ENCODE measurements at regions not wholly inside any gene's neighbourhood (a gene's known extent, or its start where the extent isn't known, plus 50 kb on each side); places are given as distances from the start of the nearest gene placed in this dataset.

DNA sequence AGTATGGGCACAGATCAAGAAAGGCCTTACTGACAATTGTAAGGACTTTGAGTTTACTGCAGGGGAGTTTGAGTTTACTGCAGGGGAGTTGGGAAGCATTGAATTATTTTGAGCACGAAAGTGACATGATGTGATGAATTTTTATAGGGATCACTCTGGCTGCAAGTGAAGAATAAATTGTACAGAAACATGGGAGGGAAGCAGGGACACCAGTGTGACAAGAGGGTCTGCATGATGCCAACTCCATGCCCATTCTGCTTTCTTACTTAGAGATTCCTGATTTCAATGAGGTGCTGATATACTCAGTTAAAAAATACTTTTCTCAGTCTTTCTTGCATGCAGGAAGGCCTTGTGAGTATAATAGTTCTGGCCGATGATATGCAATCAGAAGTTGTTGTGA is 234.4 kb downstream of the CENPF start:
- H3K4me1 ChIP-seq: no peaks in the 10 kb centered on the region

GRCh38 chr1:214838351-214838750 is 235.4 kb downstream of the CENPF start:
- Histone ChIP-seq H3K27ac (no peak overlapping the region), H3K27me3 (no peaks in the 10 kb centered on the region)
- 65 to 66% methylated on average over 3 of the region's 3 CpGs for WGBS, 2 donors

More for the DNA sequence above, 234.4 kb downstream of the CENPF start:
- TF ChIP-seq POLR2AphosphoS5 (IDR thresholded peaks at IDR 0.05) (no peak), EP300 (IDR thresholded peaks at IDR 0.05) (no peak), POLR2A (IDR thresholded peaks at IDR 0.05) (no peak)
- TF ChIP-seq, protein P1, sequence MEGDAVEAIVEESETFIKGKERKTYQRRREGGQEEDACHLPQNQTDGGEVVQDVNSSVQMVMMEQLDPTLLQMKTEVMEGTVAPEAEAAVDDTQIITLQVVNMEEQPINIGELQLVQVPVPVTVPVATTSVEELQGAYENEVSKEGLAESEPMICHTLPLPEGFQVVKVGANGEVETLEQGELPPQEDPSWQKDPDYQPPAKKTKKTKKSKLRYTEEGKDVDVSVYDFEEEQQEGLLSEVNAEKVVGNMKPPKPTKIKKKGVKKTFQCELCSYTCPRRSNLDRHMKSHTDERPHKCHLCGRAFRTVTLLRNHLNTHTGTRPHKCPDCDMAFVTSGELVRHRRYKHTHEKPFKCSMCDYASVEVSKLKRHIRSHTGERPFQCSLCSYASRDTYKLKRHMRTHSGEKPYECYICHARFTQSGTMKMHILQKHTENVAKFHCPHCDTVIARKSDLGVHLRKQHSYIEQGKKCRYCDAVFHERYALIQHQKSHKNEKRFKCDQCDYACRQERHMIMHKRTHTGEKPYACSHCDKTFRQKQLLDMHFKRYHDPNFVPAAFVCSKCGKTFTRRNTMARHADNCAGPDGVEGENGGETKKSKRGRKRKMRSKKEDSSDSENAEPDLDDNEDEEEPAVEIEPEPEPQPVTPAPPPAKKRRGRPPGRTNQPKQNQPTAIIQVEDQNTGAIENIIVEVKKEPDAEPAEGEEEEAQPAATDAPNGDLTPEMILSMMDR (IDR thresholded peaks at IDR 0.05): no peak
- Histone ChIP-seq H3K9me3 (no peaks in the 10 kb centered on the region), H3K27me3 (no peaks in the 10 kb centered on the region), H3K4me3 (no peak overlapping the region), H3K36me3 (no peaks in the 10 kb centered on the region), H3K27ac (no peak overlapping the region)
- WGBS, 2 donors: 84 to 86% methylated on average over 2 of the region's 2 CpGs
- no peak for ATAC-seq (ENCODE audit: low FRiP score in 2 of 2)
- no peak for DNase-seq

DNA sequence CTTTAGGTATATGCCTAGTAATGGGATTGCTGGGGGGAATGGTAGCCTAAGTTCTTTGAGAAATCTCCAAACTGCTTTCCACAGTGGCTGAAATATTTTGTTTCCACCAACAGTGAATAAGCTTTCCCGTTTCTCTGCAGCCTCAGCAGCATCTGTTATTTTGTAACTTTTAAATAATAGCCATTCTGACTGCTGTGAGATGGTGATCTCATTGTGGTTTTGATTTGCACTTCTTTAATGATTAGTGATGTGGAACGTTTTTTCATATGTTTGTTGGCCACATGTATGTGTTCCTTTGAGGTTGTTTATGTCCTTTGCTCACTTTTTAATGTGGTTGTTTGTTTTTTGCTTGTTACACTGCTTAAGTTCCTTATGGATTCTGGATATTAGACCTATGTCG is 237.4 kb downstream of the CENPF start:
- ATAC-seq (ENCODE audit: low FRiP score in 2 of 2) (no peak), DNase-seq (no peak)
- no peak overlapping the region for H3K27ac ChIP-seq
- H3K4me3 ChIP-seq: no peak overlapping the region
- H3K36me3 ChIP-seq: no peaks in the 10 kb centered on the region
- H3K9me3 ChIP-seq: no peaks in the 10 kb centered on the region
- 60 to 70% methylated on average over 3 of the region's 3 CpGs for WGBS, 2 donors
- TF ChIP-seq POLR2AphosphoS5 (IDR thresholded peaks at IDR 0.05): no peak
- no peak for TF ChIP-seq EP300 (IDR thresholded peaks at IDR 0.05)
- TF ChIP-seq, protein P1 (IDR thresholded peaks at IDR 0.05): no peak
- no peak for TF ChIP-seq POLR2A (IDR thresholded peaks at IDR 0.05)
- H3K27me3 ChIP-seq: no peaks in the 10 kb centered on the region
- no peaks in the 10 kb centered on the region for H3K4me1 ChIP-seq

More at GRCh38 chr1:214838351-214838750, 235.4 kb downstream of the CENPF start:
- Histone ChIP-seq H3K36me3 (no peaks in the 10 kb centered on the region), H3K4me3 (no peak overlapping the region), H3K4me1 (no peaks in the 10 kb centered on the region), H3K9me3 (no peaks in the 10 kb centered on the region)
- TF ChIP-seq POLR2A (IDR thresholded peaks at IDR 0.05) (no peak), EP300 (IDR thresholded peaks at IDR 0.05) (no peak), POLR2AphosphoS5 (IDR thresholded peaks at IDR 0.05) (no peak)
- TF ChIP-seq, protein P1 (IDR thresholded peaks at IDR 0.05): no peak
- no peak for DNase-seq
- ATAC-seq (ENCODE audit: low FRiP score in 2 of 2): no peak

DNA sequence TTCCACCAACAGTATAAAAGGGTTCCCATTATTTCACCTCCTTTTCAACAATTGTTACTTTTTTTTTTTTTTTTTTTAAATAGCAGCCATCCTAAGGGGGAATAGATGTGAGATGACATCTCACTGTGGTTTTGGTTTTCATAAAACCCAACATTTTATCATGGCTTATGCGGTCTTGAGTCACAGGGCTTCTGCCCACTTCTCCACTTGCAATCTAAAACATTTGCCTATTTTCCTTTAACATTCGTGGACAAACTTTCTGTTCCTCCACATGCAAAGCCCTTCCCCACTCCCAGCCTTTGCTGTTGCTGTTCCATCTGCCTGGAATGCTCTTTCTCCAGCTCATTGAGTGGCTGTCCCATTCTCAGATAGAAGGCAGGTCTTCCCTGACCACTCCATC is 239.7 kb upstream of the KCNK2 start:
- no peaks in the 10 kb centered on the region for H3K36me3 ChIP-seq
- WGBS, 2 donors: 84 to 87% methylated on average over 2 of the region's 2 CpGs
- TF ChIP-seq, protein P1 (IDR thresholded peaks at IDR 0.05): no peak
- no peak for TF ChIP-seq EP300 (IDR thresholded peaks at IDR 0.05)
- no peak for TF ChIP-seq POLR2AphosphoS5 (IDR thresholded peaks at IDR 0.05)
- no peak for TF ChIP-seq POLR2A (IDR thresholded peaks at IDR 0.05)
- H3K9me3 ChIP-seq: no peaks in the 10 kb centered on the region
- no peaks in the 10 kb centered on the region for H3K27me3 ChIP-seq
- H3K4me1 ChIP-seq: no peaks in the 10 kb centered on the region
- ATAC-seq (ENCODE audit: low FRiP score in 2 of 2) (no peak), DNase-seq (no peak)
- no peak overlapping the region for H3K27ac ChIP-seq
- H3K4me3 ChIP-seq: no peak overlapping the region

GRCh38 chr1:214843281-214843680 is 239.3 kb upstream of the KCNK2 start:
- no peaks in the 10 kb centered on the region for H3K4me1 ChIP-seq
- TF ChIP-seq POLR2A (IDR thresholded peaks at IDR 0.05): no peak
- TF ChIP-seq EP300 (IDR thresholded peaks at IDR 0.05): no peak
- no peak for TF ChIP-seq POLR2AphosphoS5 (IDR thresholded peaks at IDR 0.05)
- TF ChIP-seq, protein P1 (IDR thresholded peaks at IDR 0.05): no peak
- no peak overlapping the region for H3K4me3 ChIP-seq
- H3K27me3 ChIP-seq: no peaks in the 10 kb centered on the region
- H3K27ac ChIP-seq: no peak overlapping the region
- no peaks in the 10 kb centered on the region for H3K9me3 ChIP-seq
- H3K36me3 ChIP-seq: no peaks in the 10 kb centered on the region
- ATAC-seq (ENCODE audit: low FRiP score in 2 of 2) (no peak), DNase-seq (no peak)
